ENCODE measurements at regions not wholly inside any gene's neighbourhood (a gene's known extent, or its start where the extent isn't known, plus 50 kb on each side); places are given as distances from the start of the nearest gene placed in this dataset.

DNA sequence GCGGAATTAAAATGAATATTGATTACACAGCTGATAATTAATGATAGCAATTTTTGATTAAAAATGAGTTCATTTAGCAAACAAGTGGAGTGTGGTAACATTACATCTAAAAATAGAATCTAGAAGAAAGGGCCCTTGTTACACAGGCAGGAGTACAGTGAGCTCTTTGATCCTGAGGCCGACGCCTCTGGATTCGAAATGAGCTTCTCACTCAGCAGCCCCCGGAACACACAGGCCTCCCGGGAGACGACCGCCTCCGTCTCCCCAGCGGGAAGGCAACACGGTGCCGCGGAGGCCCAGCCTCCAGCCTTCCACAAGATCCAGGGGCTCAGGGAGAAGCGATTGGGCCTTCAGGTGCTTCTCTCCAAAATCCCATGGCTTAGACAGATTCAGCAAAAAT lies 379.1 kb downstream of the BRD1 start:
- DNase-seq (ENCODE audit: low read depth): no peak
- H3K4me3 ChIP-seq (ENCODE audit: low read depth, low read length): no peak overlapping the region
- TF ChIP-seq, protein P1, sequence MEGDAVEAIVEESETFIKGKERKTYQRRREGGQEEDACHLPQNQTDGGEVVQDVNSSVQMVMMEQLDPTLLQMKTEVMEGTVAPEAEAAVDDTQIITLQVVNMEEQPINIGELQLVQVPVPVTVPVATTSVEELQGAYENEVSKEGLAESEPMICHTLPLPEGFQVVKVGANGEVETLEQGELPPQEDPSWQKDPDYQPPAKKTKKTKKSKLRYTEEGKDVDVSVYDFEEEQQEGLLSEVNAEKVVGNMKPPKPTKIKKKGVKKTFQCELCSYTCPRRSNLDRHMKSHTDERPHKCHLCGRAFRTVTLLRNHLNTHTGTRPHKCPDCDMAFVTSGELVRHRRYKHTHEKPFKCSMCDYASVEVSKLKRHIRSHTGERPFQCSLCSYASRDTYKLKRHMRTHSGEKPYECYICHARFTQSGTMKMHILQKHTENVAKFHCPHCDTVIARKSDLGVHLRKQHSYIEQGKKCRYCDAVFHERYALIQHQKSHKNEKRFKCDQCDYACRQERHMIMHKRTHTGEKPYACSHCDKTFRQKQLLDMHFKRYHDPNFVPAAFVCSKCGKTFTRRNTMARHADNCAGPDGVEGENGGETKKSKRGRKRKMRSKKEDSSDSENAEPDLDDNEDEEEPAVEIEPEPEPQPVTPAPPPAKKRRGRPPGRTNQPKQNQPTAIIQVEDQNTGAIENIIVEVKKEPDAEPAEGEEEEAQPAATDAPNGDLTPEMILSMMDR (IDR thresholded peaks at IDR 0.05; ENCODE audit: low read depth, low read length, missing control alignments): no peak
- in situ Hi-C loops (cut with HindIII; ENCODE audit: low sequenced_read_pairs): no loop called here

GRCh38 chr22:49447837-49448236 lies 379.8 kb downstream of the BRD1 start:
- H3K4me3 ChIP-seq (ENCODE audit: low read depth, low read length): no peak overlapping the region
- in situ Hi-C loops (cut with HindIII; ENCODE audit: low sequenced_read_pairs): no loop called here

GRCh38 chr22:49446759-49447710 lies 380.6 kb downstream of the BRD1 start:
- no peak for DNase-seq (ENCODE audit: low read depth)
- in situ Hi-C loops (cut with HindIII; ENCODE audit: low sequenced_read_pairs): no loop called here
- TF ChIP-seq, protein P1 (IDR thresholded peaks at IDR 0.05; ENCODE audit: low read depth, low read length, missing control alignments): no peak
- no peak overlapping the region for H3K4me3 ChIP-seq (ENCODE audit: low read depth, low read length)

More at GRCh38 chr22:49447837-49448236, 379.8 kb downstream of the BRD1 start:
- DNase-seq (ENCODE audit: low read depth): no peak
- TF ChIP-seq, protein P1 (IDR thresholded peaks at IDR 0.05; ENCODE audit: low read depth, low read length, missing control alignments): no peak

DNA sequence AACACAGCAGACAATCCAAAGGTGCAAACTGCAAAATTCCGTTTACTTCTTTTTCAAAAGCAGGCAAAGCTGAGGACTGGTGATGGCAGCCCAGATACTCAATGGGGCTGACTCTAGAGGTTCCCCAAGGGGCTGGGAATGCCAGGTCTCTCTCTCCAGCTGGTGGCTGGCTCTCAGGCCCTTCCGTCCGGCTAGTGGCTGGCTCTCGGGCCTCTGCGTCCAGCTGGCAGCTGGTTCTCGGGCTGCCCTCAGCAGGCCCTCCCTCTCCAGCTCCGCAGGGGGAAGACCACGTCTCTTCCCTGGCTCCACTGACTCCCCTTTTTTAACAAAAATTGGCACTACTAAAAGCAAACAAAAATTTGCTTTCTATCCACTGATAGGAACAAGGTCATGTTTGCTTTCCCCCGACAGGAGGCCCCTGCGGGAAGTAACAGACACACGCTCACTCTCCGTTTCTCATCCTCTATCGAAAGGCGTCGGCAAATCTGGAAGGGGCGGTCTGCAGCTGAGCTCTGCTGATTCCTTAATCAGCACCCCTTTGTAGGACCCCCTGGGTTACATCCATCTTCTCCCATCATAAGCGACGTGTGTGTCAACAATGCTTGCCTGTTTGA lies 381.4 kb downstream of the BRD1 start:
- no peak for DNase-seq (ENCODE audit: low read depth)
- in situ Hi-C loops (cut with HindIII; ENCODE audit: low sequenced_read_pairs): no loop called here
- H3K4me3 ChIP-seq (ENCODE audit: low read depth, low read length): no peak overlapping the region
- TF ChIP-seq, protein P1 (IDR thresholded peaks at IDR 0.05; ENCODE audit: low read depth, low read length, missing control alignments): no peak

GRCh38 chr22:49444781-49445180 lies 382.9 kb downstream of the BRD1 start:
- DNase-seq (ENCODE audit: low read depth): no peak
- in situ Hi-C loops (cut with HindIII; ENCODE audit: low sequenced_read_pairs): no loop called here
- TF ChIP-seq, protein P1 (IDR thresholded peaks at IDR 0.05; ENCODE audit: low read depth, low read length, missing control alignments): no peak
- H3K4me3 ChIP-seq (ENCODE audit: low read depth, low read length): no peak overlapping the region

DNA sequence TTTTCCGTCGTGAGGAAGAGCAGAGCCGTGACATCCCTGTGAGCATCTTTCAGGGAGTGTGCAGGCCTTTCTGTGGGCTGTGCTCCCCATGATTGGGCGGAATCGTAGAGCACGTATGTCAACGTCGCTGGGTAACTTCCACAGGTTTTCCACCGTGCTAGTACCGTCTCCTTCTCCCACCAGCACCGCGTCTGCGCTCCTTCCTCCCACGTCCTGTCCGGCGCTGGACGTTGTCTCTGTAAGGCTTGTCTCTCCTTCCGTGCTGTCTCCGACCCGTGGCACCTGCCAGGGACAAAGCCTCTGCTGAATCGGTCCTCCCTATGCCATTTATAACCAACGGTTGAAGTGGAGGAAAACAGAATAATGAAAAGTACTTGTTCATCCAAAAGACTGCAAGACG lies 386.7 kb downstream of the BRD1 start:
- in situ Hi-C loops (cut with HindIII; ENCODE audit: low sequenced_read_pairs): no loop called here
- H3K4me3 ChIP-seq (ENCODE audit: low read depth, low read length): no peak overlapping the region
- DNase-seq (ENCODE audit: low read depth): no peak
- TF ChIP-seq, protein P1 (IDR thresholded peaks at IDR 0.05; ENCODE audit: low read depth, low read length, missing control alignments): no peak
